Stimulated activated CD4-positive, alpha-beta T cell treated with anti-CD3 and anti-CD28 coated beads, Interleukin-1b, Interleukin-23, amount 100 ng/mL, for 48 hours (primary cell): ENCODE measurements at regions not wholly inside any gene's neighbourhood (a gene's known extent, or its start where the extent isn't known, plus 50 kb on each side); places are given as distances from the start of the nearest gene placed in this dataset.
"Not testable (repeated sequence)": the region's sequence is repeated elsewhere in the genome, so short reads cannot be mapped to it uniquely, and the experiment has no call there.

Experiments used
- DNase-seq: peaks from one replicate; pipeline ENCODE4 v3.0.0-alpha.2; 2020

DNA sequence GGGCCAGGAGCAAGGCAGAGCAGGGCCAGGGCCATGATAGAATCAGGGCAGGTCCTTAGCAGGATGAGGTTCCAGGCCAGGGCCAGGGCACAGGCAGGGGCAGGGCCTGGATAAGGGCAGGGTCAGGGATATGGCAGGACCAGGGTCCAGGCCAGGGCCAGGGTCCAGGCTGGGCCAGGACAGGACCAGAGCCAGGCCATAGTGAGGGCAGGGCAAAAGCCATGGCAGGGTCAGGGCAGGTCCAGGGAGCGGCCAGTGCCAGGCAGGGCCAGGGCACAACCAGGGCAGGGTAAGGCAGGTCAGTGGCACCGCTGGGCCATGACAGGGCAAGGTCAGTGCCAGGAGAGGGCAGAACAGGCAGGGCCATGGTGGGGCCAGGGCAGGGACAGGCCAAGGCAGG is 152.2 kb downstream of the LIPI start:
- DNase-seq: no peak

- not testable (repeated sequence) for DNase-seq
These were observed 152.8 kb downstream of the LIPI start for GRCh38 chr21:14057841-14058481.

DNA sequence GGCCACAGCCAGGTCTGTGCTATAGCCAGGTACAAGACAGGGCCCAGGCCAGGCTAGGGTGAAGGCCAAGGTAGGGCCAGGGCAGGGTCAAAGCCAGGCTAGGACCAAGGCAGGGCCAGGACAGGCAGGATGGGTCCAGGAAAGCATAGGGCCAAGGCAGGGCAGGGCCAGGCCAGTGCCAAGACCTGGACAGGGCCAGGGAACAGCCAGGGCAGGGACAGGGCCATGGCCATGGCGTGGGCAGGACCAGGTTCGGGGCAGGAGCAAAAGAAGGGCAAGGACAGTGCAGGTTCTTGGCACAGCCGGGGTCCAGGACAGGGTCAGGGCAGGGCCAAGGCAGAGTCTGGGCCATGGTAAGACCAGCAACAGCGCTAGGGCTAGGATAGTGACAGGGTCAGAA is 153.4 kb downstream of the LIPI start:
- DNase-seq: no peak

- no peak for DNase-seq
These were observed 154.0 kb downstream of the LIPI start for GRCh38 chr21:14056771-14057191.

DNA sequence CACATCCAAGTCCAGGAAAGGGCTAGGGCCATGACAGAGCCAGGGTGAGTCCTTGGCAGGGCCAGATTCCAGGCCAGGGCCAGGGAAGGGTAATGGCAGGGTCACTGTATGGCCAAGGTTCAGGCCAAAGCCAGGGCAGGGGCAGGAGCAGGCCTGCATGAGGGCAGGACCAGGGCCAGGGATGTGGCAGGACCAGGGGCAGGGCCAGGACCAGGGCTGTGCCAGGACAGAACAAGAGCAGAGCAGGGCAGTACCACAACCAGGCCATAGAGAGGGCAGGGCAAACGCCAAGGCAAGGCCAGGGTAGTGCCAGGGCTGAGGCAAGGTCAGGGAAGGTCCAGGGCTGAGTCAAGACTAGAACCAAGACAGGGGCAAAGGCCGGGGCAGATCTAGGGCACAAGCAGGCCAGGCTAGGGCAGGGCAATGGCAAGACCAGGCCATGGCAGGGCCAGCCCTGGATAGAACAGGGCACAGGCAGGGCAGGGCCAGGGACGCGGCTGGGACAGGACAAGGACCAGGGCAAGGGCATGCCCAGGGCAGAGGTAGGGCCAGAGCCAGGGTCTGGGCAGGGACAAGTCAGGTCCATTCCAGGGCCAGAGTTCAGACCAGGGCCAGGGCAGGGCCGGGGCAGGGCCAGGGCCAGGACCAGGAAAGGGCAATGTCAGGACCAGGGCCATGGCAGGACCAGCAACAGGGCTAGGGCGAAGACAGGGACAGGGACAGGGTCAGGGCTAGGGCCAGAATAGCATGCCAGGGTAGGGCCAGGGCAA is 154.8 kb downstream of the LIPI start:
- DNase-seq: not testable (repeated sequence)

- no peak for DNase-seq
These were observed 156.1 kb downstream of the LIPI start for GRCh38 chr21:14054682-14055081.

DNA sequence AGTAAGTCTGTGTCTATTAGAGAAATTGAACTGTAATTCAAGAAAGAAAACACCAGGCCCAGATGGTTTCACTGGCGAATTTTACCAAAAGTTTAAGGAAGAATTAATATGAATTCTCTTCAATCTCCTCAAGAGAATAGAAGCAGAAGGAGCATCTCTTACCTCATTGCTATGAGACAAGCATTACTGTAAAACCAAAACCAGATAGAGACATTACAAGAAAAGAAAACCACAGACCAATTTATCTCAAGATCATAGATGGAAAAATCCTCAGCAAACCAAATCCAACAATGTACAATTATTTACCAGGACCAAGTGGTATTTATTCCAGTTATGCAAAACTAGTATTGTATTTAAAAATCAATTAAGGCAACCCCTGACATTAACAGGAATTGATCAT is 160.6 kb downstream of the LIPI start:
- no peak for DNase-seq

DNA sequence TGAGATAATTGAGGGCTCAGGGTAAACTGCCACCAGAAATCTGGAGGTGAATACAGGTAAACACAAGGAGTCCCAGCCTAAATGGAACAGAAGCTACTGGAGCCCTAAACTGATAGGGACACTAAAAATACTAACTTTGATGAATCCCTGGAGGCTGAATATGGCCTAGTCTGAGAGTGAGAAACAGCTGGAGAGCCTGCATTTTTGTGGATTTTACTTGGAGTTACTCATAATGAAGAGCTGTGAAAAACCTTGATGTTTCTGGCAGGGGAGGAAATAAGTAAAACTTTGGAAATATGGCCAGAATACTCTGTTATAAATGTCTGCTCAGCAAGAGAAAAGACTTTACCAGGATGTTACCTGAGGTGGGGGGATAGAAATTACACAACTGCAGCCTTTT is 164.4 kb downstream of the LIPI start:
- no peak for DNase-seq

DNA sequence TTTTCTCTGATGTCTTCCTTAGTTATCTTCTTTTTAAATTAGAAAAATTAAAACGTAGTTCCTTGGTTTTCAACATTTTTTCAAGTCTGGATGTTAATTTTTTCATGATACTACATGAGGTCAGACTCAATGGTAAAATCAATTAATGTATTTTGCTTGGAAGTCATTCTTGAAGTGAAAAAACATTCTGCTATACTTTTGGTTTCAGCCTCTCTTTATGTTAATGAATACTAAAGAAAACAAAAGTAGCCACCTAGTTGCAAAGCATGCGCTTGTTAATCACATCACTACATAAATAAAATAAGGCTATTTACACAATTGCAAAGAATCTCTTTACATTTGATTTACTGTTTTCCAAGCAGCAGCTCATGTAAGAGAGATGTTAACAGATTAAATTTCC is 170.4 kb downstream of the LIPI start:
- no peak for DNase-seq

- not testable (repeated sequence) for DNase-seq
These were observed 182.1 kb downstream of the LIPI start for GRCh38 chr21:14028619-14029018.

- peak; percentile 91 for DNase-seq
These were observed 183.4 kb downstream of the LIPI start for GRCh38 chr21:14027235-14027869.

GRCh38 chr21:14020108-14020507 is 190.6 kb downstream of the LIPI start:
- not testable (repeated sequence) for DNase-seq

DNA sequence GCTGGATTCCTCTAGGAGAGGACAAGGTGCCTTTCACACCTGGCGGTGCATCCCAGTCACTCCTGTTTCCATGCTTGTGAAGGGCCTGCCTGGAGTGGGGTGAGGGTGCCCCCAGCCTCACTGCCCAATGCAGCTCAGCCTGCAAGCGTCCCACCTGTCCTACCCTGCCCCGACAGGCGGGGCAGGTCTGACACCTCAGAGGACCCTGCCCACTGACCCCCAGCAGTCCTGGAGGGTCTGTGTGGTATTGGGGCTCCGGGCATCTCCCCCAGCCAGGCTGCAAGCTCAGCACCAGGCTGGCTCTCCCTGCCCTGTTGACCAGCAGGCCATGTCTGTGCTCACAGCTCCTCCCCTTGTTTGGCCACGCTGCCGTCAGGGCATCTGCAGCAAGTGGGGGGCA is 194.9 kb downstream of the LIPI start:
- DNase-seq: not testable (repeated sequence)

DNA sequence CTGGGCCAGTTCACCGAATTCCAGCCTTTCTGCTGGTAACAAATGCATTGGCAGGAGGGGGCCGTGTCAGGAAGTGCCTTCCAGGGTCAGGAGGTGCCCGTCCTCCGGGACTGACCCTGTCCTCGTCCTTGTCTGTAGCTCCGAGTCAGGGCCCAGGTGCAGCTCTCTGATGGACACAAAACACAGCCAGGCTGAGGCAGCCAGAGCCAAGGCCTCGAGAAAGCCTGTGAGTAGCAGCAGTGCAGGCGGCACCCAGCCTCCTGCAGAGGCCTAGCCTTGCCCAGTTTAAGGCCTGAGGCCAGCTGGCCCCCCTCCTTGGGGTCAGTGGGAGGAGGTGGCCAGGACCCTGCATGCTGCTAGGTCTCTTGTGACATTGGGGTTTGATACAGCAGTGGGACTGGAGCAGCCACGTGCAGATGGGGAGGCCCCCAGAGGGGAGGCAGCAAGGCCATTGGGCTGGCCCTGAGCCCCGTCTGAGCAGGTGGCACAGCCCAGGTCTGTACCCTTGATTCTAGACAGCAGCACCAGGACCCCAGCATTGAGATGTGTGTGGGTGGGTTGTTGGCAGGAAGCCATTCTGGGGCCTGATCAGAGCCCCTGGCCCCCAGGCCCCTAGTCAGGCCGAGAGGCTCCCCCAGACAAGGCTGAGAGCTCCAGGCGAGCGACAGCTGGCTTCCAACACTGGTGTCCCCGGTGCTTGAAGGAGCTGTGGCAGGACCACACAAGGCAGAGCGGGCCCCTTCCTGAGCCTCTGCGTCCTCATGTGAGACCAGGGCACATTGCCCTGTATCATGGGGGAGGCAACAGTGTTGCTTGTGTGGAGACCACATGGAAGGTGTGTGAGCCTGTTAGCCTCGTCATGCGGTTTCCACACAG is 196.9 kb downstream of the LIPI start:
- DNase-seq: not testable (repeated sequence)

GRCh38 chr21:14013056-14013603 is 197.6 kb downstream of the LIPI start:
- DNase-seq: no peak

DNA sequence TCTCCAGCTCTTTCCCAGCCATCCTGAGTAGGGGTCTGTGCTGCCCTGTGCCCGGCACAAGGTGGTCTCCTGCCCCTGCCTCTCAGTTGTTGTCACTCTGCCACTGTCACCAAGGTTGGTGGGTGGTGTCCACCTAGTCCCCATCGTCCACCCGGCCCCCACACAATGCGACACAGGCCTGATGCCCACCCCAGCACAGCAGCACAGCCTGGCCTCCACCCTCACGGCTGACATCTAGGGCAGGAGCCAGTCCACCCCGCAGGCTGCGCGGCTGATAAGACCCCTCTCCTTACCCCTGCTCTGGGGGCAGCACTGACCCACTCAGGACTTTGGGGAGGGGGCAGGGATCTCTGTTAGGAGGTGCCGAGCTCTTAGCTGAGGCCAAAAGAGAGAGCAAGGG is 198.3 kb downstream of the LIPI start:
- no peak for DNase-seq

DNA sequence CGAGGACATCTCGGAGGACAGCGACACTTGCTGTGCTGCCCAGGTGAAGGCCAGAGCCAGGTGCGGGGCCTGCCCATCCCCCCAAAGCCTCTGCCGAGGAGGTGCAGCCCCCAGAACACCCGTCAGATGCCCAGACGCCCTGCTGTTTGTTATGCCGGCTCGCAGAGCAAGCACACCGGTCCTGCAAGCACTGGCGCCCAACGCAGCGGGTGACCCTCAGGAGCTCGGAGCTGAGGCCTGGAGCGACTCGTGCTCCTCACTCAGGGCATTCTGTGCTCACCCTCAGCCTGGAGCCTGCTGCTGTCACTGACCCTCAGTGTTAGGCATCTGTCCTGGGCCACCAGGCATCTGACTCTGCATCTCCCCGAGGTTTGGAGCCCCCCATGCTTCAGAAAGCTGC is 199.0 kb downstream of the LIPI start:
- not testable (repeated sequence) for DNase-seq

DNA sequence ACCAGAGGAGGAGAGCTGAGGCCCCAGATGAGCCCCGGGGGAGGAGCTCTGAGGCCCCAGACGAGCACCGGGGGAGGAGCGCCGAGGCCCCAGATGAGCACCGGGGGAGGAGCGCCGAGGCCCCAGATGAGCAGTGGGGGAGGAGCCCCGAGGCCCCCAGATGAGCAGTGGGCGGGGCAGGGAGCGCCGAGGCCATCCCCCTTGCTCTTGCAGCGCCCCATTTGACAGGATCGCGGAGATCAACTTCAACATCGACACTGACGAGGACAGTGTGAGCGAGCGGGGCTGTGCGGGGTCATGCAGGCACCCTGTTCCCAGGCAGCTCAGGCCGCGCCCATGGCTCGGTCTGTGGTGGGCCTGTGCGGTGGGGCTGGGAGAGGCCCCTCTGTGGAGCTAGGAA is 199.6 kb downstream of the LIPI start:
- not testable (repeated sequence) for DNase-seq

DNA sequence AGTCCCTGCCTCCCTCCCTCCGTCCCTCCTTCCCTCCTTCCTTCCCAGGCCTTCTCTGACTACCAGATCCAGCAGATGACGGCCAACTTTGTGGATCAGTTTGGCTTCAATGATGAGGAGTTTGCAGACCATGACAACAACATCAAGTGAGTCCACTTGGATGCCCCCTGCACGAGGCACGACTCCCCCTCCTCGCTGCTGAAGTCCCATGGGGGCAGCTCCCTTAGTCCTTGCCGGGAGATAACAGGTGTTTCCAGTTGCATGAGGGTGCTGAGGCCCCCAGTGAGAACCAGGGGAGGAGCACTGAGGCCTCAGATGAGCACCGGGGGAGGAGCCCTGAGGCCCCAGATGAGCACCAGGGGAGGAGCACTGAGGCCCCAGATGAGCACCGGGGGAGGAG is 200.0 kb downstream of the LIPI start:
- no peak for DNase-seq

DNA sequence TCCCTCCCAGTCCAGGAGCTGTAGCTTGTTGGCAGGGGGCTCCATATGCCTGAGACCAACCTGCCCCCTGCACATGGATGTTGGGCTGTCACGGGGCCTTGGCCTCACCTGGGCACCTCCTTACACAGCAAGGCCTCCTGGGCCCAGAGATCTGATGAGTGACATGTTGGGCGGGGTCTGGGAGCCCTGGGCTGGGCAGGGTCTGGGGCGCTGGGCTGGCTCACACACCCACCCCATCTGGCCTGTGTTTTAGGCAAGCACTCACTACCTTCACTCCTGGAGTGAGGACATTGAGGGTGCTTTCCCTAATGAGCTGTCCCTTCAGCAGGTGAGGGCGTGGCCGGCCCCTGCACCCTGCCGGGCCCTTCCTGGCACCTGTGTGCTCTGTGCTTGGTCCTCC is 200.8 kb downstream of the LIPI start:
- not testable (repeated sequence) for DNase-seq

DNA sequence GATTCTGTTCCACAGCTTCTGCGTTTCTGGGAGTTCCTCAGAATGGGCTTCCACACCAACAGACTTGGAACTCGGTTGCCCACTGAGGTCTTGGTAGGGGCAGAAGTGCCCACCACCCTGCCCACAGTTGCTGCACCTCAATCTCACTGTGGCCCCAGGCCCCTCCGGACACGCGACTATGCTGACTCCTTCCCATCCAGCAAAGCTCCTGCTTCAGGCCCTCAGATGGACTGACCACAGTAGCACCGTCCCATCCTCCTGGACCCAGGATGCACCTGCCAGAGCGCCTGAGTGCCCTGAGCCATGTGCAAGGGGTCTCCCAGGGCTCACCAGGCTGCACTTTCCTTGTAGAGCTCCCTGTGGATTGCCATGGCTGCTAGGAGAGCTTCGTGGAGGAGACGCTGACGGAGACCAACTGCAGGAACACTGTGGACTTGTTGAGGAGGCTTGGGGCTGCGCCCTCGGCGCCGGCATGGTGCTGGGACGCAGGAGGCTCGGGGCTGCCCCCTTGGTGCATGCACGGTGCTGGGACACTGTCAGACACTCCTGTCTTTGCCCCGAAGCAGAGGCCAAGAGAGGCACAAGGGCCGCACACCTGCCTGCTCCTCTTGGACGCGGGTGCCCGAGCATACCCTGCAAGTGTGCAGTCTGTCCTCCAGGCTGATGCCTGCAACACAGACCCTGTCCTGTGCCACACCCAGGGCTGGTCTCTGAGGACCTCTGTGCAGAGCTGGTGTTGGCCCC is 201.3 kb downstream of the LIPI start:
- not testable (repeated sequence) for DNase-seq

- DNase-seq: not testable (repeated sequence)
These were observed 202.3 kb downstream of the LIPI start for GRCh38 chr21:14008436-14008835.
